ENCODE measurements at regions not wholly inside any gene's neighbourhood (a gene's known extent, or its start where the extent isn't known, plus 50 kb on each side); places are given as distances from the start of the nearest gene placed in this dataset.

GRCh38 chr2:7748717-7749415 lies 831.7 kb downstream of the RNF144A start:
- TF ChIP-seq POLR2AphosphoS5 (IDR thresholded peaks at IDR 0.05; ENCODE audit: low read depth, low read length) (no peak), TAF1 (IDR thresholded peaks at IDR 0.05; ENCODE audit: borderline replicate concordance, insufficient read depth, low read length) (no peak), SIN3A (IDR thresholded peaks at IDR 0.05; ENCODE audit: borderline replicate concordance, insufficient read depth, low read length) (no peak), FOXP2 (optimal IDR thresholded peaks at IDR 0.05; ENCODE audit: borderline replicate concordance, extremely low read depth, extremely low read length, insufficient read depth) (no peak), REST (IDR thresholded peaks at IDR 0.05; ENCODE audit: insufficient read depth in 1 of 2, low read depth in 2 of 2, low read length in 2 of 2) (no peak)

DNA sequence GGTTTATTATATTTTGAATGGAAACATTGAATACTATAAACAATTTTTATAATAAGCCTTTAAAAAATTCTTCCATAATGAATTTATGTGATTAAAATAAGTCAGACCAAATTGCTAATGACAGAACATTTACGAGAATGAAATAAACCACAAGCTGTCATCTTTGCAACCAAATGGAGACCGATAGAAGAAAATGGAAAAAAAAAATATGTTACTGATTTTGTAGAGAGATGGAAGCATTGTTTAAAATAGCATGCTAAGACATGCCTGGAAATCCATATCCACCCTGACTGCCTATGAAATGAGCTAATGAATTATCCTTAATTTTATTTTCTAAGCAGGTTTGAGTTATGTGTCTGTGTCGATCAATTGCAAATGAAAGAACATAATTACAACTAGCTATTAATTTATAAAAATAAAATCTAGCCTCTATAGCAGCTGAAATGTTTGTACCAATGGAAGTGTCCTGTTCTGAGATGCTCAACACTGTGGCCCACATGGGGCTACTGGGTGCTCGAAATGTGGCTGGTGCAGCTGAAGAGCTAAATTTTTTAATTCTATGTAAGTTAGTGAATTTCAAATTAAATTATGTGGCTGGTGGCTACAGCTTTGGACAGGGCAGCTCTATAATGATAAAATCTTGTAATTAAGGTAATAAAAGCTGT lies 832.8 kb downstream of the RNF144A start:
- TF ChIP-seq SIN3A (IDR thresholded peaks at IDR 0.05; ENCODE audit: borderline replicate concordance, insufficient read depth, low read length) (no peak), REST (IDR thresholded peaks at IDR 0.05; ENCODE audit: insufficient read depth in 1 of 2, low read depth in 2 of 2, low read length in 2 of 2) (no peak), POLR2AphosphoS5 (IDR thresholded peaks at IDR 0.05; ENCODE audit: low read depth, low read length) (no peak), TAF1 (IDR thresholded peaks at IDR 0.05; ENCODE audit: borderline replicate concordance, insufficient read depth, low read length) (no peak), FOXP2 (optimal IDR thresholded peaks at IDR 0.05; ENCODE audit: borderline replicate concordance, extremely low read depth, extremely low read length, insufficient read depth) (no peak)

- no peak for TF ChIP-seq SIN3A (IDR thresholded peaks at IDR 0.05; ENCODE audit: borderline replicate concordance, insufficient read depth, low read length)
- no peak for TF ChIP-seq REST (IDR thresholded peaks at IDR 0.05; ENCODE audit: insufficient read depth in 1 of 2, low read depth in 2 of 2, low read length in 2 of 2)
- TF ChIP-seq FOXP2 (optimal IDR thresholded peaks at IDR 0.05; ENCODE audit: borderline replicate concordance, extremely low read depth, extremely low read length, insufficient read depth): no peak
- TF ChIP-seq POLR2AphosphoS5 (IDR thresholded peaks at IDR 0.05; ENCODE audit: low read depth, low read length): no peak
- TF ChIP-seq TAF1 (IDR thresholded peaks at IDR 0.05; ENCODE audit: borderline replicate concordance, insufficient read depth, low read length): no peak
These were observed 835.1 kb downstream of the RNF144A start for GRCh38 chr2:7752291-7752690.

DNA sequence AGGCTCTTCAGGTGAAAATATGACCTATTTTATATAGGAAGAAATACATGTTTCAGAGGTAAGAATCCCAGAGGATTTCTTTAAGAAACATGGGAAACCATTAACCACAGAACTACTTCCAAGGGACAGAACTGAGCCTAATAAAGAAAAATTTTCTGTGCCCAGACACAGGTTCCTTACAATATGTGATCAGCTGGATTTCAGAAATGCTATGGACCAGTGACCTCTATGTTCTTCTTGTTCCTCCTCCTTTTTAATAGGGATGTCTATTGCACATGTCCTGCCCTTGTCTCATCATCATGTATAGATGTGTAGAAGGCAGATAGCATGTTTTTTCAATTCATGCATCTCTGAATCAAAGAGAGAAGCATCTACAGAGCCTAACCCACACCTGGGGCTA lies 836.6 kb downstream of the RNF144A start:
- TF ChIP-seq FOXP2 (optimal IDR thresholded peaks at IDR 0.05; ENCODE audit: borderline replicate concordance, extremely low read depth, extremely low read length, insufficient read depth): no peak
- no peak for TF ChIP-seq SIN3A (IDR thresholded peaks at IDR 0.05; ENCODE audit: borderline replicate concordance, insufficient read depth, low read length)
- TF ChIP-seq TAF1 (IDR thresholded peaks at IDR 0.05; ENCODE audit: borderline replicate concordance, insufficient read depth, low read length): no peak
- TF ChIP-seq POLR2AphosphoS5 (IDR thresholded peaks at IDR 0.05; ENCODE audit: low read depth, low read length): no peak

DNA sequence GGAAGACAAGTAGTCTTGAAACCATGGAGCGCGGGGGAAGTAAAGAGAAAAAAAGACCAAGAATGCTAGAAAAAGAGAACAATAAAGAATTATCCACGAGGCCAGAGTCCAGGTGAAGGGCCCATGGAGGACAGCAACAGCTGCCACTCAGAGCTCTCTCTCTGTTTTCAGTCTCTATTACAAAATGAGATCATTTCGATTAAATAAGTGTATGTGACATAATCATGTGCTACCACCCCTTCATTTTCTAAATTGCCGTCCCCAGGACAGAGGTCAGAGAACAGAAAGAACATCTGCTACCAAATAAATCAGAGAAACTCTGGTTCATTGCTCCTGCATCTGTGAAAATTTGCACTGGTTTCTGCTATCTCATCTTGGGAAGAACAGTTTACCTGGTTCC lies 838.7 kb downstream of the RNF144A start:
- no peak for TF ChIP-seq REST (IDR thresholded peaks at IDR 0.05; ENCODE audit: insufficient read depth in 1 of 2, low read depth in 2 of 2, low read length in 2 of 2)
- no peak for TF ChIP-seq TAF1 (IDR thresholded peaks at IDR 0.05; ENCODE audit: borderline replicate concordance, insufficient read depth, low read length)
- TF ChIP-seq POLR2AphosphoS5 (IDR thresholded peaks at IDR 0.05; ENCODE audit: low read depth, low read length): no peak
- no peak for TF ChIP-seq FOXP2 (optimal IDR thresholded peaks at IDR 0.05; ENCODE audit: borderline replicate concordance, extremely low read depth, extremely low read length, insufficient read depth)
- no peak for TF ChIP-seq SIN3A (IDR thresholded peaks at IDR 0.05; ENCODE audit: borderline replicate concordance, insufficient read depth, low read length)
